Thoracic aorta (tissue), 2 donors: ENCODE measurements at regions not wholly inside any gene's neighbourhood (a gene's known extent, or its start where the extent isn't known, plus 50 kb on each side); places are given as distances from the start of the nearest gene placed in this dataset.

Experiments used
- ATAC-seq: fragments of 150-250 bp; one replicate; pipeline ENCODE4 v1.8.0; 2017; ENCODE audit warnings: low read depth; ENCODE audit not compliant: insufficient number of reproducible peaks, low FRiP score
- DNase-seq: peaks from one replicate; pipeline ENCODE4 v3.0.0-alpha.2; 2020; ENCODE audit warnings: low spot score
- H3K27ac ChIP-seq, 2 donors: fragments of 200-600 bp; sonication (generic); 1 replicate in 1 of 2; 2 replicates in 1 of 2; pipeline ENCODE4 v1.5.1; 2016; ENCODE audit warnings: mild to moderate bottlenecking in 2 of 2, moderate library complexity in 2 of 2
- H3K27me3 ChIP-seq: fragments of 200-600 bp; sonication (generic); replicated peaks from 2 replicates; pipeline ENCODE4 v1.6.0; 2016; ENCODE audit warnings: mild to moderate bottlenecking; ENCODE audit not compliant: insufficient read depth
- H3K36me3 ChIP-seq: fragments of 200-600 bp; sonication (generic); one replicate; pipeline ENCODE4 v1.5.1; 2016
- H3K4me1 ChIP-seq, 2 donors: fragments of 200-600 bp; sonication (generic); 1 replicate in 1 of 2; 2 replicates in 1 of 2; pipeline versions ENCODE4 v1.5.1 to v1.6.0; 2016; ENCODE audit warnings: low read depth in 2 of 2, mild to moderate bottlenecking in 1 of 2; ENCODE audit not compliant: control insufficient read depth in 1 of 2
- H3K4me3 ChIP-seq: fragments of 200-600 bp; sonication (generic); 2 replicates; pipeline ENCODE4 v1.5.1; 2016; ENCODE audit warnings: mild to moderate bottlenecking
- H3K9me3 ChIP-seq: fragments of 200-600 bp; sonication (generic); 2 replicates; pipeline ENCODE4 v1.5.1; 2016
- CTCF ChIP-seq: fragments of 200-600 bp; sonication (generic); IDR thresholded peaks from one replicate; pipeline ENCODE4 v1.5.1; 2019; ENCODE audit warnings: antibody characterized with exemption

- H3K4me3 ChIP-seq: no peak overlapping the region
- no peaks in the 10 kb centered on the region for H3K27me3 ChIP-seq
- no peak for ATAC-seq
- no peaks in the 10 kb centered on the region for H3K36me3 ChIP-seq
- H3K4me1 ChIP-seq: no peaks in the 10 kb centered on the region
- no peak overlapping the region for H3K27ac ChIP-seq
- no peak for TF ChIP-seq CTCF
- no peaks in the 10 kb centered on the region for H3K9me3 ChIP-seq
- DNase-seq: no peak
These were observed 747.8 kb upstream of the KLHL1 start for GRCh38 chr13:70856025-70856424.

GRCh38 chr13:70849222-70849621 lies 741.0 kb upstream of the KLHL1 start:
- no peak for TF ChIP-seq CTCF
- no peak for ATAC-seq
- Histone ChIP-seq H3K4me3 (no peak overlapping the region), H3K36me3 (no peaks in the 10 kb centered on the region), H3K27me3 (no peaks in the 10 kb centered on the region), H3K4me1 (no peaks in the 10 kb centered on the region), H3K27ac (no peak overlapping the region), H3K9me3 (no peaks in the 10 kb centered on the region)
- DNase-seq: no peak

- H3K27ac ChIP-seq: no peak overlapping the region
- DNase-seq (no peak), ATAC-seq (no peak)
- H3K36me3 ChIP-seq: no peaks in the 10 kb centered on the region
- H3K27me3 ChIP-seq: no peaks in the 10 kb centered on the region
- H3K9me3 ChIP-seq: no peaks in the 10 kb centered on the region
- no peaks in the 10 kb centered on the region for H3K4me1 ChIP-seq
- no peak overlapping the region for H3K4me3 ChIP-seq
- no peak for TF ChIP-seq CTCF
These were observed 736.3 kb upstream of the KLHL1 start for GRCh38 chr13:70844391-70845108.

DNA sequence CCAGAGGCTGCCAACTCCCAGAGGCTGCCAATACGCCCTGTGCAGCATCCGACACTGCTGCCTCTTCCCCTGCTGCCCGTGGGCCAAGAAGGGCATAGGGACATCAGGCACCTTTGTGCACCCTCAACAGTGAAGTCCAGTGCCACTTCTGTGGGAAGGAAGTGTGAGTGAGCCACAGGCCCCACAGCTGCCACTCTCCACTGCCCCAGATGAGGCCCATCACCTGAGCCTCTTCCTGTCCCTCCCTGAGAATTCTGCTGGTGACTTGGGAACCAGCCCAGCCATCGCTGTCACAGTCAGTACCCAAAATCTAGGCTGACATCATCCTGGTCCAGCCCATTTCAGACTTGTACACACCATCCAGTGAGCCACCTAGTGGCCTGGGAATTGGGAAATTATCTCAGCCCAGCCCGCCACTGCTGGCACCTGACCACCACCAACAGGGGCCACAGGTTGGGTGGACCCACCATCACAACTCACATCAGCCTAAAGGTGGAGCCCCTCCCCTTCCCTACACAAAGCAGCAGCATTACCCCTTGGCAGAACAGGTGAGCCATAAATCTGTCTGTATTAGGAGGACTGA lies 733.9 kb upstream of the KLHL1 start:
- Histone ChIP-seq H3K27ac (no peak overlapping the region), H3K36me3 (no peaks in the 10 kb centered on the region), H3K9me3 (no peaks in the 10 kb centered on the region), H3K4me1 (no peaks in the 10 kb centered on the region), H3K27me3 (no peaks in the 10 kb centered on the region), H3K4me3 (no peak overlapping the region)
- ATAC-seq (no peak), DNase-seq (no peak)
- no peak for TF ChIP-seq CTCF

GRCh38 chr13:70841240-70842061 lies 733.2 kb upstream of the KLHL1 start:
- Histone ChIP-seq H3K4me3 (no peak overlapping the region), H3K27me3 (no peaks in the 10 kb centered on the region), H3K4me1 (no peaks in the 10 kb centered on the region), H3K27ac (no peak overlapping the region), H3K9me3 (no peaks in the 10 kb centered on the region), H3K36me3 (no peaks in the 10 kb centered on the region)
- DNase-seq: no peak
- no peak for TF ChIP-seq CTCF
- ATAC-seq: no peak
